ENCODE measurements at regions not wholly inside any gene's neighbourhood (a gene's known extent, or its start where the extent isn't known, plus 50 kb on each side); places are given as distances from the start of the nearest gene placed in this dataset.

GRCh38 chr5:176151281-176151680, 86.9 kb upstream of the SIMC1 start:
- DNase-seq = peak; percentile 81

GRCh38 chr5:176152191-176152929, 85.9 kb upstream of the SIMC1 start:
- DNase-seq = peak; percentile 38

- no peak for DNase-seq
These were observed 85.3 kb upstream of the SIMC1 start for GRCh38 chr5:176152930-176153311.

GRCh38 chr5:176153741-176154140, 84.5 kb upstream of the SIMC1 start:
- peak; percentile 26 for DNase-seq

- no peak for DNase-seq
These were observed 83.4 kb upstream of the SIMC1 start for GRCh38 chr5:176154821-176155220.

- no peak for DNase-seq
These were observed 82.3 kb upstream of the SIMC1 start for GRCh38 chr5:176155922-176156359.

GRCh38 chr5:176157656-176158055, 80.6 kb upstream of the SIMC1 start:
- peak; percentile 76 for DNase-seq

- no peak for DNase-seq
These were observed 76.8 kb upstream of the SIMC1 start for GRCh38 chr5:176161431-176161830.

GRCh38 chr5:176162198-176162597, 76.0 kb upstream of the SIMC1 start:
- no peak for DNase-seq

GRCh38 chr5:176162888-176163287, 75.3 kb upstream of the SIMC1 start:
- no peak for DNase-seq

- no peak for DNase-seq
These were observed 71.8 kb upstream of the SIMC1 start for GRCh38 chr5:176166427-176166826.

- no peak for DNase-seq
These were observed 70.4 kb upstream of the SIMC1 start for GRCh38 chr5:176167800-176168199.

GRCh38 chr5:176169393-176170063, 68.7 kb upstream of the SIMC1 start:
- no peak for DNase-seq

- DNase-seq = no peak
These were observed 68.1 kb upstream of the SIMC1 start for GRCh38 chr5:176170084-176170483.

- no peak for DNase-seq
These were observed 67.0 kb upstream of the SIMC1 start for GRCh38 chr5:176171171-176171760.

- DNase-seq = no peak
These were observed 66.0 kb upstream of the SIMC1 start for GRCh38 chr5:176172246-176172645.

- no peak for DNase-seq
These were observed 64.6 kb upstream of the SIMC1 start for GRCh38 chr5:176173647-176174046.

GRCh38 chr5:176174345-176175025, 63.7 kb upstream of the SIMC1 start:
- DNase-seq = no peak

GRCh38 chr5:176175101-176175852, 62.9 kb upstream of the SIMC1 start:
- DNase-seq = no peak

GRCh38 chr5:176176231-176176630, 62.0 kb upstream of the SIMC1 start:
- no peak for DNase-seq

GRCh38 chr5:176178789-176179188, 59.4 kb upstream of the SIMC1 start:
- DNase-seq = no peak

- DNase-seq = no peak
These were observed 57.9 kb upstream of the SIMC1 start for GRCh38 chr5:176180339-176180738.

- no peak for DNase-seq
These were observed 57.4 kb upstream of the SIMC1 start for GRCh38 chr5:176180781-176181180.
